ENCODE measurements at regions not wholly inside any gene's neighbourhood (a gene's known extent, or its start where the extent isn't known, plus 50 kb on each side); places are given as distances from the start of the nearest gene placed in this dataset.
"Not testable (repeated sequence)": the region's sequence is repeated elsewhere in the genome, so short reads cannot be mapped to it uniquely, and the experiment has no call there.

DNA sequence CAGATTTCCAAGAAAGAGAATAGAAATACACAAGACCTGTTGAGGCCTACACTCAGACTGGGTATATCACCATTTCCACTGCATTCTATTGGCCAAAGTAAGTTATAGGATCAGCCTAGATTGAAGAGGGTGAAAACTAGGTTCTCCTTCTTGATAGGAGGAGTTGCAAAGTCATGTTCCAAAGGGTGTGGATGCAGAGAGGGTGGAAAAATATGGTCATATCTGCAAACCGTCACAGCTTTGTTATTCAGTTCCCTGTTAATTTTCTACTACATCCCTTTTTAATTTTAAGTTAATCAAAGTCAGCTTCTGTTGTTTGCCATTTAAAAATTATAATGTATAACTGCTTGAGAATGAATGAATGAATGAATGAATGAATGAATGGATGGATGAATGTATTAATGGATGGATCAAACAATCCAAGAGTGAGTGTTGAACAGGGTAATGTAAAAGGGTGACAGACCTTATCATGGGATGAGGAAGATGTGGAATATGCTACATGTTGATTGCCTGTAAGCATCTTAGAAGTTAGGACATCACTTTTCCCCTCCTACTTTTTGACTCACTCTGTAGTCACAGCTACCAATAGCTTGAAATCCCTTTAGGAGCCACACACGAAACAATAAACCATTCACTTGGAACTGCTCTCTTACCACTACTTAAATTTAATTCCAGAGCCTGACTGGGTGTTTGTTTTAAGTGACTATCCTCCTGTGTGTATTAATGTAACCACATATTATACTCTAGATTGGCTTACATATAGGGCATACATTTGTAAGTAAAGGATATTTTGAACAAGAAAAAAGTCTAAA, 121.5 kb downstream of the CCDC34 start:
- DNase-seq: no peak

DNA sequence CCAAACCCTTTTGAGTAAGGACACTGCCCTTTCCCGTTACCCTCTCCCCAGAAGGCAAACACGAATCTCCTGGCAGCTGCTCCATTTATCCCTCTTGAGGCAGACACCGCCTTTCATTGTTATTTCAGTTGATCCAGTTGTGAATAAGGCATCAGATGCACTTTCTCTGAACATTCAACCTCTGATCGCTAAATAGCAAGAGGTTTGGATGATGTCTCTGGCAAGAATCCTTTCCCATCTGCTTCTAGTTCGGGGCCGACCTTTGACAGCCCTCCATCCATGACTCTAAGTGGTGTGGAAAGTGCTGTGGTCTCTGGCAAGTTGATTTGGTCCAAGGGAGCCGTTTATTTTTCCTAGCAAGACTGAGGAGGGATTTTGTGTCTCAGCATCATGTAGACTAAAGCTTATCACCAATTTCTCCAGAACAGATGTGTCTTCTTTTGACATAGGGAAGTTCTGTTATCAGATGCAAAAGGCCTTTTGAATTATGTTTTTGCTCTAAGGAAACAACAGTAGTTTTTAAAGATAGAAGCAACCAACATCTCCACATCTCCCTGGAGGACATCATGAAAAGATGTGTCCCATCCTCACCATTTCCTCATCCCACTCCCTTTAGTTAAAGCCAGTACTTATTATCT, 123.6 kb downstream of the CCDC34 start:
- DNase-seq: peak; percentile 26

GRCh38 chr11:27238811-27239210, 124.2 kb downstream of the CCDC34 start:
- DNase-seq: no peak

DNA sequence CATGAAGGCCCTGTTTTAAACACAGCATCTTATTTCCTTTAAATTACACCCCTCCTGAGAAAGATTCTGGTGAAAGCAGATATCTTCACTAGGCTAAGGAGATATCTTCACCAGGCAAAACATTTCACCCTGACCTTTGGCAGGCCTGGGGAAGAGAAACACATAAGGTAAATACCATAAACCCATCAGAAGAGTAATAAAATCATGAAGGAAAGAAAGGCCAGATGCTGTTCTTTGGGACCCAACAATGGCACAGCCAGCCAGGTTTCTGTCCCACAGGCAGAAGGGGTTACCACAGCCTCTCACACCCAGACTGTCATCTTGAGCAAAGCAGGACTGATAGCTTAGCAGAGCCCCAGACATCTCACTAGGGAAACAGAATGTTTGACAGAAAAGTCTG, 125.4 kb downstream of the CCDC34 start:
- no peak for DNase-seq

- DNase-seq: no peak
Observed at GRCh38 chr11:27234961-27235360, 128.1 kb downstream of the CCDC34 start.

DNA sequence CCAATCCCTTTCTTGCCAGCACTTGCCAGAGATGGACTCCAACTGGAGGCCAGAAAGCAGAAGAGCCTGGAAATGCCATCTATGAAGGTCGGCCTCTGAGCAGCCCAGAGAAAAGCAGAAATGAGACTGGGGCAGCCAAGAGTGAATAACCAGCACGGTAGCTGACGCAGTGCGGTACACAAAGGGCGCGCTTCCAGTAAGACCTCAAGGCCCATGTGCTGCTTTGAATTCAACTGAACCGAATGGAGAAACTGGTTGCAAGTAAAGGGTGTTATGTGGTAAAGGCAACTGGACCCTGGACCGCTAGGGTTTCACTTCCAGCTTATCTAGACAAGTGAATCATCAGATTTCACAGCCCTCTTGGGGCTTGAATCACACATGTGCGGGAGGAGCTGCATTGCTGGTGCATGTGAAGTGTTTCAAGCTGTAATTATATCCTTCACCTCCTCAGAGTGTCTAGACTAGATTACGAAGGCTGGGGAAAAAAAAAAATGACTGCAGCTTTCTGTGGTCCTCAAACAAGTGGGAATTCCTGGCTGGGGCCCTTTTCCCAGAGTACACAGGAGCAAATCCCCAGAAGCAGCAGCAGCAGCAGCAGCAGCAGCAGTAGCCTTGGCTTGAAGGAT, 128.9 kb downstream of the CCDC34 start:
- peak; percentile 77 for DNase-seq

- peak; percentile 48 for DNase-seq
Observed at GRCh38 chr11:27233654-27234042, 129.4 kb downstream of the CCDC34 start.

DNA sequence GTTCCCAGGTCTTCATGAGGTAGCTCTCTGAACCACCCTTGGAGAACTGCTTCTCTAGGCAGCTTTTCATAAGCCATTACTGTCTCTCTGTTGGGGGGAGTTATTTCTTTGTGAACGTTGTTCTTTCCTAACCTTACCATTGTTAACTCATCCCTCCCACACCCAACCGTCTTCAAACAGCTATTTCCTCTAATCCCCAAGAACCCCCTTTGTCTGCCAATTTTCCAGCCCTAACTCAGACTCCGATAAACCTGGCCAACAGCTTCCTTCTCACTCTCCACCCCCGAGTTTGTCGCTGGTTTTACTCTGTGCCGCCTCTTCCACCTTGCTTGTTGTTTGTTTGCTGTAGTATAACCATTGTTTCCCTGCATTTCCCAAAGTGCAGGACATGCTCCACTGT, 131.5 kb downstream of the CCDC34 start:
- DNase-seq: no peak

DNA sequence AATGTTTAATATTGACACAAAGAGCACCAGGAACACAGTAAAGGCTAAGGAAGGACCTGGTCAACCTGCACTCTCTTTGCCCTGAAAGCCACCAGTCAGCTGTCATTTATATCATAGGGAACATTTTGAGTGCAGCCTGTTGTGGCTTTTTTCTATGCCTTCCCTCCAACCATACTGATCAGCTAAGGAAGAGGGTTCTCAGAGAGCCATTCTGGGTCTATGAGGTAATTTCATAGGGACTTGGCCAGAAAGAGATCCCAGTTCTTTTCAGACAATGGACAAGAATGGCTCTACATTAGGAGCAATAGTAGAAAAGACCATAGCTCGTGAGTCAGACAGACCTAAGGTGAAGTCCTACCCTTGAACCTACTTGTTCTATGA, 132.8 kb downstream of the CCDC34 start:
- DNase-seq: no peak

GRCh38 chr11:27229511-27230191, 133.4 kb downstream of the CCDC34 start:
- no peak for DNase-seq

DNA sequence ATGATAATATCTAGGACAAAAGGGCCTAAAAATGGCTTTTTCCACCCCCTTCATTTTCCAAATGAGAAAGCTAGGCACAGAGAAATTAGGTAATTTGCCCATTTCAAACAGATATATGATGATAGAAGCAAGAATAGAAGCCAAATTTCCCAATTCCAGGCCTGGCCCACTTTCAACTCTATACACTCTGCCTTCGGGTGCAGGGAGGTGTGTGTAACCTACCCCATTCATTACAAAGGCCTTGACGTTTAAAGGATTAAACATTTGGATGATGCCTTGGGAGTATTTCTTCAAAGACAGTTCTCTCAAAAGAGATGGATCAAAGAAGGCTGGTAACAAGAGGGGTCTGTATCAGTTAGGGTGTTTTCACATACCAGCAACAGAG, 134.1 kb downstream of the CCDC34 start:
- DNase-seq: no peak

DNA sequence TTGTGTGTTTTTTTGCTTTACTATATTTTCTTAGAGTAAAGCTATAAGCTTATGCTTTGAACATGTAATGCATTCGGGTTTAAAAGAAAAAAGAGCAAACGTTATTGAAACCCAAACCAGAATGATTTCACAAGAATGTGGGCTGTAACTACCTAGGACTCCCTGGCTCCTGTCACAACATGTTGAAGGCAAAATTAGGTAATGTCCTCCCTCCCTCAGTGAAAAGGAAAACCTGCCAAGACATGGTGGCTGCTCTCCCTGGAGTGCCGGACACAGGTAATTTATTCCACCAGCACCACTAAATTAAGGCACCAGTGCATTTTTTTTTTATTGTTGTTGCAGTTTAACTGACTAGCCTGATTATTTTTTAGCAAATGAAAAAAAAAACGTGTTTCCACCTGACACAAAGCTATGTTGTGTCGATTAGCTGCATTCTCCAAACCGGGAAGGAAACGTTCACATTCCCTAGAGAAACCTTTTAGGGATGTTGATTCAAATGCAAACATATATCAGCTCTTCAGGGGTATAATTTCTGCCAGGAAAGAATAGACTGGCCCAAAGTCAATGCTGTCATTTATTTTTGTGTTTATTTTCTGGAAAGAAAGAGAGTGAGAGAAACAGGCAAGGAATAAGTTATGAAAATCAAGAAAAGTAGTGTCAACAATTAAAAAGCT, 134.6 kb downstream of the CCDC34 start:
- DNase-seq: peak; percentile 41

DNA sequence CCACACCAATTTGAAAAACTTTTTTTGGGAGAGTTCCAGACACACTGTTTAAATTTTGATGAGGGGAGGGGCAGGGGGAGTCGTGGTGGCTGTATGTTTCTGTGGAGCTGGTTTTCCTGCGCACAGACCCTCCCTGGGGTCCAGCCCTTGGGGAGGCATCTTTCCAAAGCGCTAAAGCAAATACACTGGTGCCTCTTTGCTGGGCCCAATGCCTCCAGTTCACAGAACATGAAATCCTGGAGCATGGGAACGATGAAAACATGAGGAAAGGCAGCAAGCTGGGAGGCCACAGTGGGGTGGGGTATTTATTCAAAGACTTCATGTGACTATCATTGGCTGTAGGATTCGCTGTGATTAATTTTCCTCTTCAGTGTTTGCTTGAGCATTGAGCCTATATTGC, 135.3 kb downstream of the CCDC34 start:
- DNase-seq: peak; percentile 48

DNA sequence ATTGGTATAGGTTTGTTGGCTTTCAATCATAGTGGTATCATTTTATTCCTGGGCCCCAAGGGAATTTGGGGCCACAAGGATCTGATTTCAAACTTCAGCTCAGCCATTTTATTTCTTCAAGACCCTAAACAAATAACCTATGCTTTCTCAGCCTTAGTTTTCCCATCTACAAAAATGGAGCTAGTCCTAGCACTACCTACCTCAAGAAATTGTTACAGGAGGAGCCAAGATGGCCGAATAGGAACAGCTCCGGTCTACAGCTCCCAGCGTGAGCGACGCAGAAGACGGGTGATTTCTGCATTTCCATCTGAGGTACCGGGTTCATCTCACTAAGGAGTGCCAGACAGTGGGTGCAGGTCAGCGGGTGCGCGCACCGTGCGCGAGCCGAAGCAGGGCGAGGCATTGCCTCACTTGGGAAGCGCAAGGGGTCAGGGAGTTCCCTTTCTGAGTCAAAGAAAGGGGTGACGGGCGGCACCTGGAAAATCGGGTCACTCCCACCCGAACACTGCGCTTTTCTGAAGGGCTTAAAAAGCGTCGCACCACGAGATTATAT, 143.5 kb downstream of the CCDC34 start:
- DNase-seq: not testable (repeated sequence)

GRCh38 chr11:27218421-27219038, 144.5 kb downstream of the CCDC34 start:
- no peak for DNase-seq

DNA sequence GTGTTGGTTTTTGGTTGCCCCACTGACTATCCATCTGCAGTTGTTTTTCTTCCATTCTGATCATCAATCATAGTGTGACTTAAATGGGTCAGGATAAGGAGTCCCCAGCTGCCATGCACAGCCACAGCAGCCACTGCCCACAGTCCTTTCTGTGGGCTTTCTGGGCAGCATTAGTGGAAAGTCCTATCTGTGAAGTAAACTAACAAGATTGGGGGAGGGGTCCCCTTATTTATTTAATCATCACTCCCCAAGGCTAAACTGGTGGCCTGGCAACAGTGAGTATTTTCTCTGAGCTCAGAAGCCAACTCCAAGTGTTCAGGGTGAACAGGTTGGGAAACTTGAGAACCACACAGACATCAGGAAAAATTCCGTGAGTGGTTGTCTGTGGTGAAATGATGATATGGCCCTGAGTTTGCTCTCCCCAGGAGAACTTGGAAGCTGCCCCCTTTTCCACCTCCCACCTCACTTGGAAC, 145.0 kb downstream of the CCDC34 start:
- DNase-seq: no peak

- no peak for DNase-seq
Observed at GRCh38 chr11:27217496-27217895, 145.5 kb downstream of the CCDC34 start.

GRCh38 chr11:27216270-27217149, 146.5 kb downstream of the CCDC34 start:
- DNase-seq: peak; percentile 79

- DNase-seq: peak; percentile 52
Observed at GRCh38 chr11:27215471-27216269, 147.3 kb downstream of the CCDC34 start.

DNA sequence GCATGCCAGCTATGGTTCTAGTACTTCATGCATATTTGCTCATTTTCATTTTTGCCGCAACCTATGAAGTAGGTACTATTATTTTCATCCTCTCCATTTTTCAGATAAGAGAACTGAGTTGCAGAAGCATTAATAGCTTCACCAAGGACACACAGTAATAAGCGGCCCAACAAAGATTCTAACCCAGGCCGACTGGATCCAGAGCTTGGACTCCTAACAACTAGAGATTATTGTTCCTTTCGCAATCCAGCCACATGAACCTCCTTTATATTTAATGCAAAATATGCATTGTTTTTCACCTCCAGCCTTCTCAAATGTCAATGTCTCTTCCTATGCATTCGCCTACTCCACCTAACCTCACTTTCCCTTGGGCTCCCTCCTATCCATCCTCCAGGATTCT, 148.3 kb downstream of the CCDC34 start:
- no peak for DNase-seq

Measured in NCI-H1092 (cell line).